Gastrocnemius medialis (tissue), 4 donors: ENCODE measurements at regions not wholly inside any gene's neighbourhood (a gene's known extent, or its start where the extent isn't known, plus 50 kb on each side); places are given as distances from the start of the nearest gene placed in this dataset.

ENCODE experiments used
- ATAC-seq, 2 donors: fragments of 150-250 bp; one replicate each; pipeline ENCODE4 v1.9.1; 2016
- DNase-seq, 2 donors: peaks; one replicate each; pipeline ENCODE4 v3.0.0-alpha.2; 2019
- H3K27ac ChIP-seq, 4 donors: fragments of 200-600 bp; sonication (generic); 1 replicate in 1 of 4; 2 replicates in 3 of 4; pipeline ENCODE4 v1.5.1; 2016 to 2018; ENCODE audit warnings: mild to moderate bottlenecking in 2 of 4, moderate library complexity in 1 of 4
- H3K27me3 ChIP-seq, 3 donors: fragments of 200-600 bp; sonication (generic) in 2 of 3; 1 replicate in 1 of 3; 2 replicates in 2 of 3; pipeline versions ENCODE4 v1.5.1 to v1.6.0; 2016 to 2019; ENCODE audit warnings: mild to moderate bottlenecking in 1 of 3, moderate library complexity in 1 of 3
- H3K36me3 ChIP-seq, 2 donors: fragments of 200-600 bp; sonication (generic) in 1 of 2; one replicate each; pipeline ENCODE4 v1.5.1; 2017 to 2018
- H3K4me1 ChIP-seq, 2 donors: fragments of 200-600 bp; sonication (generic) in 1 of 2; one replicate each; pipeline ENCODE4 v1.5.1; 2016 to 2017; ENCODE audit warnings: mild to moderate bottlenecking in 2 of 2
- H3K4me3 ChIP-seq, 4 donors: fragments of 200-600 bp; sonication (generic) in 3 of 4; 1 replicate in 1 of 4; 2 replicates in 3 of 4; pipeline ENCODE4 v1.5.1; 2016 to 2019; ENCODE audit warnings: mild to moderate bottlenecking in 2 of 4
- H3K9me3 ChIP-seq, 3 donors: fragments of 200-600 bp; sonication (generic) in 2 of 3; 1 replicate in 1 of 3; 2 replicates in 2 of 3; pipeline ENCODE4 v1.5.1; 2016 to 2019
- CTCF ChIP-seq, 5 experiments: fragments of 450-650 bp in 3 of 5; fragments of 200-600 bp in 2 of 5; sonication (generic) in 2 of 5; IDR thresholded peaks in 4 of 5; conservative IDR thresholded peaks in 1 of 5; 1 replicate in 4 of 5; 2 replicates in 1 of 5; pipeline ENCODE4 v1.5.1; 2016 to 2019; ENCODE audit warnings: antibody characterized with exemption in 5 of 5, mild to moderate bottlenecking in 3 of 5, moderate library complexity in 3 of 5
- POLR2A ChIP-seq, 2 donors: fragments of 450-650 bp; IDR thresholded peaks; one replicate each; pipeline ENCODE4 v1.6.1; 2017; ENCODE audit warnings: antibody characterized with exemption in 2 of 2, mild to moderate bottlenecking in 2 of 2, moderate library complexity in 2 of 2
- in situ Hi-C, 4 donors: fragments of 200-750 bp; cut with MboI; loops; one replicate each; pipeline versions ENCODE4 v1.15.0 to v1.8.0; 2017; ENCODE audit warnings: low sequenced_read_pairs in 4 of 4
- intact Hi-C: fragments of 100-400 bp; cut with DNase I; formaldehyde crosslinking; loops from one replicate; pipeline ENCODE4 v1.15.1; 2023; ENCODE audit warnings: low total_unique reads

- no peak overlapping the region for H3K27ac ChIP-seq
- ATAC-seq: no peak
Observed at GRCh38 chr4:124428648-124429047, 283.9 kb downstream of the ANKRD50 start.

GRCh38 chr4:124429746-124430250 lies 282.7 kb downstream of the ANKRD50 start:
- no peaks in the 10 kb centered on the region for H3K36me3 ChIP-seq
- H3K4me3 ChIP-seq: no peak overlapping the region
- TF ChIP-seq POLR2A (IDR thresholded peaks at IDR 0.05) (no peak), CTCF (IDR thresholded peaks at IDR 0.05 in 4 of 5, conservative IDR thresholded peaks at IDR 0.05 in 1 of 5) (no peak)
- DNase-seq: no peak
- intact Hi-C loops (no loop called here), in situ Hi-C loops (no loop called here)
- H3K9me3 ChIP-seq: no peaks in the 10 kb centered on the region
- no peaks in the 10 kb centered on the region for H3K27me3 ChIP-seq
- H3K4me1 ChIP-seq: peaks cover 0 to 5% of the 10 kb centered on the region in 2 donors
- ATAC-seq: no peak
- H3K27ac ChIP-seq: no peak overlapping the region

More at GRCh38 chr4:124428648-124429047, 283.9 kb downstream of the ANKRD50 start:
- Histone ChIP-seq H3K9me3 (no peaks in the 10 kb centered on the region), H3K36me3 (no peaks in the 10 kb centered on the region), H3K27me3 (no peaks in the 10 kb centered on the region), H3K4me1 (peaks cover 0 to 5% of the 10 kb centered on the region in 2 donors), H3K4me3 (no peak overlapping the region)
- intact Hi-C loops (no loop called here), in situ Hi-C loops (no loop called here)
- TF ChIP-seq CTCF (IDR thresholded peaks at IDR 0.05 in 4 of 5, conservative IDR thresholded peaks at IDR 0.05 in 1 of 5) (no peak), POLR2A (IDR thresholded peaks at IDR 0.05) (no peak)
- no peak for DNase-seq

GRCh38 chr4:124431653-124432192 lies 280.8 kb downstream of the ANKRD50 start:
- in situ Hi-C loops: no loop called here
- Histone ChIP-seq H3K27me3 (no peaks in the 10 kb centered on the region), H3K9me3 (no peaks in the 10 kb centered on the region), H3K4me3 (no peak overlapping the region), H3K4me1 (peaks cover 0 to 5% of the 10 kb centered on the region in 2 donors), H3K36me3 (no peaks in the 10 kb centered on the region), H3K27ac (no peak overlapping the region)
- intact Hi-C loops: no loop called here
- no peak for ATAC-seq
- TF ChIP-seq POLR2A (IDR thresholded peaks at IDR 0.05): no peak
- TF ChIP-seq CTCF (IDR thresholded peaks at IDR 0.05 in 4 of 5, conservative IDR thresholded peaks at IDR 0.05 in 1 of 5): no peak
- no peak for DNase-seq

- H3K9me3 ChIP-seq: no peaks in the 10 kb centered on the region
- no peak for ATAC-seq
- intact Hi-C loops (no loop called here), in situ Hi-C loops (no loop called here)
- no peaks in the 10 kb centered on the region for H3K36me3 ChIP-seq
- peaks cover 0 to 4% of the 10 kb centered on the region in 2 donors for H3K4me1 ChIP-seq
- H3K4me3 ChIP-seq: no peak overlapping the region
- no peaks in the 10 kb centered on the region for H3K27me3 ChIP-seq
- no peak for DNase-seq
- TF ChIP-seq POLR2A (IDR thresholded peaks at IDR 0.05) (no peak), CTCF (IDR thresholded peaks at IDR 0.05 in 4 of 5, conservative IDR thresholded peaks at IDR 0.05 in 1 of 5) (no peak)
- no peak overlapping the region for H3K27ac ChIP-seq
Observed at GRCh38 chr4:124432500-124432899, 280.0 kb downstream of the ANKRD50 start.

GRCh38 chr4:124433044-124433443 lies 279.5 kb downstream of the ANKRD50 start:
- Histone ChIP-seq H3K27ac (no peak overlapping the region), H3K4me1 (no peaks in the 10 kb centered on the region), H3K27me3 (no peaks in the 10 kb centered on the region), H3K36me3 (no peaks in the 10 kb centered on the region), H3K9me3 (no peaks in the 10 kb centered on the region), H3K4me3 (no peak overlapping the region)
- no peak for TF ChIP-seq POLR2A (IDR thresholded peaks at IDR 0.05)
- TF ChIP-seq CTCF (IDR thresholded peaks at IDR 0.05 in 4 of 5, conservative IDR thresholded peaks at IDR 0.05 in 1 of 5): no peak
- ATAC-seq (no peak), DNase-seq (no peak)
- intact Hi-C loops (no loop called here), in situ Hi-C loops (no loop called here)
